ENCODE measurements at regions not wholly inside any gene's neighbourhood (a gene's known extent, or its start where the extent isn't known, plus 50 kb on each side); places are given as distances from the start of the nearest gene placed in this dataset.
"Not testable (repeated sequence)": the region's sequence is repeated elsewhere in the genome, so short reads cannot be mapped to it uniquely, and the experiment has no call there.

DNA sequence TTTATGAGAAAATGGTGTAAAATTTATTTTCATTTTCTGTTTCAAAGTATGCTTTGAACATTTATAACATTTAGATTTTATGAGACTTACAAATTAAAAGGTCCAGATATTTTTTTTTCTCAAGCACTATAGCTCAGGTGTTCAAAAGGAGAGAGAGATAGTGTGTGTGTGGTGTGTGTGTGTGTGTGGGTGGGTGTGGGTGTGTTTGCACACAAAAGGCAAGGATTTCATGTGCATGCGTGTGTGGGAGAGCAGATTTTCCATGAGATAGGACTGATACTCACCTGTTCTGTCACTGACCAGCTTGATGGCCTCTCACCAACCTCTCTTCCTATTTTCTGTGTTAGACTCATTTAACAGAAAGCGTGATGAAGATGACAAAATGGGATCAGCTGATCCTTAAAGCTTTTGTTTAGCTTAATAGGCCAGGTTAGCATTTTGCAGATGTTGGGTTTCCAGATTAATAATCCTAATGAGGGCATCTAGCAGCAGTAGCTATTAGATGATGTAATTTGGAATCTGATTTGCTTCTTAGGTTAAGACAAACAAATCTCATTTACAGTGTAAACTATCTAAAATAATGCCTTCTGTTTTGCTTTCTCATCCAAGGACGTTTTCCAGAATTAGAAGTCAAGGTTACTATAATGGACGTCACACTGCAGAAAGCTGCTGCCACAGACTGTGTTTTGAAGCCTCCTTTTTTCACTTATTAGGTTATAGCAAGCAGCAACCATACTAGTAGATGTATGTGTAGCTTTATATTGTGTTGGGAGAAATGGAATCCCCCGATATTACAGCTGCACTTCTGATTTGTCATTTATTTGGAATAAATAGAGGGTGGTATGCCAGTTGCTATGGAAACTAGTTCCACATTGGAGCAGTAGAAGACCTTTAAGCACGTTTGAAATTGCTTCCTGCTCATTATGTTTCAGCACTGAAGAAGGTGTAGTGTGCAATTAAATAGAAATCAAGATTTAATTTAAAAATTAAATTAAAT, 355.6 kb downstream of the TAF11L14 start:
- DNase-seq = no peak

DNA sequence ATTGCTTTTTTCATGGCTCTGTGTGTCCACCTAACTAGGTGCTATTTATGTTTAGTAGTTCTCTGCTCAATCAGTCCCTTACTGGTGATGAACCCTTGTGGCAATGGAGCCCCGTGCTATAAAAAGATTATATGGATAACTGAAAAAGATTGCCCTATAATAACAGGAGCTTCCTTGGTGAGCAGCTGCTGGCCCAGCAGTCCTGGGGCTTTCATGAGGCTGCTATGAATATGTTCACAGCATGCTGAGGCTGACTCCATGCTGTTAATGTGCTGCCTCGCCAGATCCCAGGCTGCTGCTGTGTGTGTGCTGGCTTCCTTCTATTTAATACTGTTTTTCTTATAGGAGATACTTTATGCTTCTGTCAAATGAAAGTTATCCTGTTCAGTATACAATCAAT, 357.5 kb downstream of the TAF11L14 start:
- no peak for DNase-seq

DNA sequence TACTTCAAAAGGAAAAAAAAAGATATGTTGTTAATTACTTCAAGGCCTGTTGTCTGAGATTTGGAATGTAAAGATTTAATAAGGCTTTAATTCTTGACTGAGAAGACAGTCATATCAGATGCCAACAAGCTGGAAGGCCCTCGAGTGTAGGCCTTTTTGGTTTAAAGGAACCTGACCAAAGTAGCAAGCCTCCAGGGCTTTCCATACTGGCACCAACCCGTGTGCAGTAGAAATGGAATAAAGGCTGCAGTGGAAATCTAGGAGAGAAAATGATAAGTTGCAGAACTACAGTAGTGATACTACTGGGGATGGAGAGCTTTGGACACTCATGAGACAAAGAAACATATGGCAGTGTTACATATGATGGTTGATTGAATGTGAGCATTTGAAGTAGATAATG, 358.0 kb downstream of the TAF11L14 start:
- DNase-seq = no peak

DNA sequence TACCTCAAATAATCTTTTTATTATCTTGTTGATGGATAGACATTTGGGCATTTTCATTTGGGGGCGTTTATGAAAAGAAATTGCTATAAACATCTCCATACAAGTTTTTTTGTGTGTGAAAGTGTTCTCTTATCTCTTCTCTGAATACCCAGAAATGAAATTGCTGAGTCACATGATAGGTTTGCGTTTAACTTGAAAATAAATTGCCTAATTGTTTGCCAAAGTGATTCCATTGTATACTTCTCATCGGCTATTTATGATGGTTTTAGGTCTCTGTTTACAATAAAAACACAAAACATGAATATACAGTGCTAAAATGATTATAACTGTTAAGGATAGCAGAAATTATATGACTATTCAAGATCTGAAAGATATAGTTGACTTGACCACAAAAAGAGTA, 361.7 kb downstream of the TAF11L14 start:
- DNase-seq = no peak

DNA sequence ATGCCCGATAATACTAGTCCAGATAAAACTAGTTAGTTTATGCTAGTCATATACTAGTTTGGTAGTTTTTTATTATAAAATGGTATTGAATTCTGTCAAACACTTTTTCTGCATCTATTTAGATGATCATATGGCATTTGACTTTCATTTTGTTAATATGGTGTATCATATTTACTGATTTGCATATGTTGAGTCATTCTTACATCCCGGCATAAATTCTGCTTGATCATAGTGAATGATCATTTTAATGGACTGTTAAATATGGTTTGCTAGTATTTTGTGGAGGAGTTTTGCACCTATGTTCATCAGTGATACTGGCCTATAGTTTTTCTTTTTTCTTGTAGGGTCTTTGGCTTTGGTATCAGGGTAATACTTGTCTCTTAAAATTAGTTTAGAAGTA, 365.6 kb downstream of the TAF11L14 start:
- no peak for DNase-seq

DNA sequence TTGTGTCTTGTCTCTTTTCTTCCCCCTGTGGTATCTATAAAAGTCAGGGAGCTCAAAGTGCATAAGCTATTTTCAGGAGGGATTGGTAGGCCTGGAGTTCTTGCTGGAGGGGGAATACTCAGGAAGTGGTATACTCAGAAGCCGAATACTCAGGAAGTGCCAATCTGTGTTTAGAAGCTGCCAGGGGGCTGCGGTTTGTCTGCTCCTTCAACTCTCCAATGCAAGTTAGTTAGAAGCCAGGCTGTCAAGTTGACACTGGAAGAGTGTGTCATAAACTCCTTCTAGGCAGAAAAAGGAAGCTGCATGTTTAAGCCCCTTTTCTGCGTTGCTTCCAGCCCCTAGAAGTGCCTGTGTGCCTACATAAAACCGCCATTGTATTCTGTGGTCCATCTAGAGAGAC, 366.5 kb downstream of the TAF11L14 start:
- no peak for DNase-seq

DNA sequence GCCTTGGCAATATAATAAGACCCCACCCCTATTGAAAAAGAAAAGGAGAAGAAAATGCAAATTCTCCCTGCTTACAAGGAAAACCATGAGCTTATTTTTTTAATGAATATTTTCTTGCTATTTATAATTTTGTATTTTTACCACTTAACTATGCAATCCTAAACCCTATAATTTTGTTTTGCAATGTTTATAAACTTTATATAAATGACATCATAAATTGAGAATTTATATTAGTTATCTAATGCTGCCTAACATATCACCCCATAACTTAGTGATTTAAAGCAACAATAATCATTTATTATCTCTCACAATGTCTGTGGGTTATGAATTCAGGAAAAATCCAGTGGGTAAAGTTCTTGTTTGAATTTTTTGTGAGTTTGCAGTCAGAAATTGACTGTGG, 369.1 kb downstream of the TAF11L14 start:
- no peak for DNase-seq

DNA sequence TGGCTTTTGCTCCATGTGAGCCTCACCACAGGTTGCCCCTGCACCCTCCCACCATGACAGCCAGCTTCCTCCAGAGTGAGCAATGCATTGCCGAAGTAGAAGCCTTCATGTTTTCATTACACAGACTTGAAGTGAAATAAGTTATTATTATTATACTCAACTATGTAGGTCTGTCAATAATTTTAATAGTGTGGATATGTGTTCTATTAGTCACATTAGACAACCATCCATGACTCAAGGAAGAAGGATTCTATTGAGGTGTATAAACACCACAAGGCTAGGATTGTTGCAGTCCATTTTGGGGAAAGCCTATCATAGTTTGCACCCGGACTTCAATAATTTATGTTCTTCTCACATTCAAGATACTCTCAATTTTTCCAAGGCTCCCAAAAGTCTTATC, 369.5 kb downstream of the TAF11L14 start:
- DNase-seq = no peak

DNA sequence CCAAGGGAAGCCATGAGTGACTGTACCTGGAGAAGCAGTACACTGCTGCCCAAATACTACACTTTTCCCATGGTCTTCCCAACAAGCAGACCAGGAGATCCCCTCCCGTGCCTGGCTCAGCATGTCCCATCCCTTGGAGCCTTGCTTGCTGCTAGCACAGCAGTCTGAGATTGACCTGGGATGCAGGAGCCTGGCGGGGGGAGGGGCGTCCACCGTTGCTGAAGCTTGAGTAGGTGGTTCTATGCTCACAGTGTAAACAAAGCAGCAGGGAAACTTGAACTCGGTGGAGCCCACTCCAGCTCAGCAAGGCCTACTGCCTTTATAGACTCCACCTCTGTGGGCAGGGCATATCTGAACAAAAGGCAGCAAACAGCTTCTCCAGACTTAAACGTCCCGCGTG, 372.0 kb downstream of the TAF11L14 start:
- DNase-seq = not testable (repeated sequence)

DNA sequence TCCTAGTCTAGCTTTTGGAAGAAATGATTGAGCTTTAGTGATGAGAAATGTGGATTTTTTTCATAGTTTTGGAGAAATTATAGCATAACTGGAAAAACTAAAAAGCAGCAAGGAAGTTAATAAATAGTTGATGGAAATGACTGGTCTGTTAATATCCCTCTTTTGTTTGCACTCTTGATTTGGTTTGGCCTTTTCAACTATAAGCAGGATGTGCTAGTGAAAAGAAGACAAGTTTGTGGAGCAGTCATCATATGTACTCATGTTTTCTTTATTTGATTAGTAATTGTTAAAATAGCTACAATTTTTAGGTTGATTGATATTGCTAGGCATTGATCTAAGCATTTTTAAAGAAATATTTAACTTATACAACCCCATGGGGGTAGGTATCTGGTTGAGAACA, 374.7 kb downstream of the TAF11L14 start:
- DNase-seq = no peak

DNA sequence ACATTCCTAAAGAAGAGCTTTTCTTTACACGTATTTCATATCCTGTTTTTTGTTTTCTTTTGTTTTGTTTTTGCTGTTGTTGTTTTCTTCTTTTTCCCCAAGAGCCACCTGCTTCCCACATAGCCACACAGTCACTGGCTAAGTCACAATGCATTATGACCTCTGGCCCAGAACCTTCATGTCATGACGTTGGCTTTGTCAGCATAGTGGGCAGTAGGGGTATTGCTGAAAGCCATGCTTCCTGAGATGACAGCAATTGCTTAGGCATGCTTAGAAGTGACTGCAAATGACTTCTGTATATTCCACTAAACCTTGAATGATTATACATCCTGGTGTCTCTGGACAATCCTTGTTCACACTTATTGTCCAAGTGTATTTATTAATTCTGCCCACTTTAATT, 375.8 kb downstream of the TAF11L14 start:
- no peak for DNase-seq

DNA sequence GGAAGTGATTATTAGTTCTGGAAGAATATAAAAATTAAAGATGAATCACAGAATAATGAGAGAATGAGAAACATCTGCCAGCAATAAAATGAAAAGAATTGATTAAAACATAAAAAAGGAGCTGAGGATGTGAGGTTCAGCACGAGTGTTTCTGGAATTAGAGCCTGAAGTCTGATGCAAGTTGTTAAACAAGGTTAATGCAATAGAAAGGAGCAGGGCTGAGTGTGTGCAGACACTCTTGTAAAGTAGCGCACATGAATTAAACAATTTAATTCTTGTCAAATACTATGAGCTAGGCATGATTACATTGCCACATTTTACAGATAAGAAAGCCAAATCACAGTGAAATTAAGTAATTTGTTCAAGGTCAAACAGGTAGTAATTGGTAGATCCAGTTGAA, 384.2 kb downstream of the TAF11L14 start:
- DNase-seq = no peak

DNA sequence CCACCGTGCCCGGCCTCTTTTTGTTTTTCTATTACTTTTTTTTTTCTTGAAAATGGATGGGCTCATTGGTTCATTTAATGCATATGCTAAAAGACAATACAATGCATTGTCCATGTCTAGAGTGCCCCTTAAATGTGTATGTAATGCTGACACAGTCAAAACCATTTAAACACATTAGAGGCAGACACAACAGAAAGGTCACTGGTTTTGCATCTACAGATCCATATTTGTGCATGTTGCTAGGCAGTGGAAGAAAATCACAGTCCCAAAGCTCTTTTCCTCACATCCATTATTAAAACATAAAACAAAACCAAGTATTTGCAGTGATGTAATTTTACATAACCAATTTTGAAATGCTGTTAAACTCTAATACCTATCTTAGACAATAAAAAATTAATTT, 389.0 kb downstream of the TAF11L14 start:
- DNase-seq = no peak

DNA sequence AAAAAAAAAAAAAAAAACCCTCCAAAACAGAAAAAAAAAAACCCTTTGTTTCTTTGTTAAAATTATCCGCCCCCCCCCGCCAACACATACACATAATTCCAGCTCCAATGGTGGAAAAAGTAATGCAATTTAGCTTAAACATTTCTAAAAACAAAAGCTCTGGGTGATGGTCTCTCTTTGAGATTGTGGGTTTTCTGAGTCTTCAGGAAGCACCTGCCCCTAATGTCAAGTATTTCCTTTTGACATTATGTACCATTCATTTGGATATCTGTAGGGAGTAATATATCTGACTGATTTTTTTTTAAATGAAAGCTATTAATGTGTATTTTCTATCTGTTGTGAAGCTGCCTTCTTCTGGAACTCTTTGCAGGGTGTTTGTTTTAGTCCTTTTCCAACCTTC, 389.7 kb downstream of the TAF11L14 start:
- no peak for DNase-seq

DNA sequence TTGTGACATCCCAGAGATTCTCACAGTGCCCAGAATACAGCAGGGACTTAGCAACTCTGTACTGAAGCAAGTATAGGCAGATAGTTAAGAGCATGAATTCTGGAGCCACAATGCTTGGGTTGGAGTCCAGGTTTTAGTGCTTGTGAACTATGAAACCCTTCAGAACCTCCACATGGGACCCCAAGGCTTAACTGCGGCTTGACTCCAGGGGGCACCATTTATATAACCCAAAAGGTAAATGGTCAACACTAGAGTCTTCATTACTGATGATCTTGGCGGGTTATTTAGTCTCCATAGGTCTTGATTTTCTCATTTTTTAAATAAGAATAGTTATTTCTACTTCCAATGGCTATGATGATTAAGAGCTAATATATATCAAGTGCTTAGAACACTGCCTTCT, 390.3 kb downstream of the TAF11L14 start:
- no peak for DNase-seq

DNA sequence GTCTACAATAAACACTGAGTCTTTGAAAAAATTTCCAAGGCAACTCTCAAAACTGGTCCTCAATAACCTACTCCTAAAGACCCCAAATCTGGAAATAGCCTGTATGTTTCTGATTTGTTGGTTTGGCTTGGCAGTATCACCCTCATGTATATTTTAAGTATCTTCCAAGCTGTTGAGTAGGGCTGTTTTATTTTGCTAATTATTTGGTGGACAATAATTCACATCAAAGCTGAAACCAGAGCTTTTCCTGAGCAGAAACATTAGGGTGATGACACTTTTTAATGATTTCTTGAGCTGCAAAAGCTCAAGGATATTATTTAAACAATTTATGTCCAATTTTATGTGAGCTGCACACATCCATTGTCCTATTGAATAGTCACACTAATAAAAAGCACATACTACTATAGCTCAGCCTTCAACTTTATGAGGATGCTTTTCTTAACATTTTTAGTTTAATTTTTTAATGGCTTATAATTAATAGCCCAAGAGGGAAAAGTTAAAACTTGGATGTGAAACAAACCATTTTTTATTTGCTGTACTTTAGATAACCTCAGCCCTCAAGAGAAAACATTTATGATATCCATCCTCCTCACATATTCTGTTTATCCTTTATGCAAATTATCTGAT, 393.1 kb downstream of the TAF11L14 start:
- DNase-seq = no peak

DNA sequence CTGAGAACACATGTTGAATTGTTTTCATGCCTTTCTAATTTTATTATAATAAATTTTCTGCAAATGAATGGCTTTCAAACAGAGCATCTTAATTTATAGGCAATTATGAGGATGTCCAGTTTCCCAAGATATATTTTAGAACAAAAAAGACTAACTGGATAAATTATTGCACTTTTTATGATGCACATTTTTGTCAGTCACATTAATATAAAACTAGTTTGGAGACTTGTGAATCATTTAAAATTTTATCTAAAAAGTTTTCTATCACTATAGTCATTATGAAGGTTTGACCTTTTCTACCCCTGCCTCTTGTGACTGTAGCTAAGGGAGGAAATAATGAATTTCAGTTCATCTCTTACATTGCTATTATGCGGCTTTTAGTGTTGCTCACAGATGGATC, 393.8 kb downstream of the TAF11L14 start:
- DNase-seq = no peak

DNA sequence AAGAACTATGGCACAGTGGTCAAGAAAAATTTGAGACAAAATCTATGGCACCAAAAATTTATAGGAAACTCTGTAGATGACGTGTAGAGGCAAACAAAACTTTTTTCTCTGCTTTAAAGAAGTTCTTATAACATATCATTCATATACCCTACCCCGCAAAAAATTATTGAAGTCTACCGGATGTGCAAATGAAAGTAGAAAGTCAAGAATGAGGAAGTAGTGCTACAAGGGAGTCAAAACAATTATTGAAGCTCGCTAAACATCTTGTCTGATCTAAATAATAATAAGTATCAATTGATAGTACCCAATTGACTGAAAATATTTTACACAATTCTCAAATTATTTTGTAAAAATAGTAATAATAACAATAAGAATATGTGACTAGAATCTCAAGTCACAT, 398.5 kb downstream of the TAF11L14 start:
- DNase-seq = no peak

DNA sequence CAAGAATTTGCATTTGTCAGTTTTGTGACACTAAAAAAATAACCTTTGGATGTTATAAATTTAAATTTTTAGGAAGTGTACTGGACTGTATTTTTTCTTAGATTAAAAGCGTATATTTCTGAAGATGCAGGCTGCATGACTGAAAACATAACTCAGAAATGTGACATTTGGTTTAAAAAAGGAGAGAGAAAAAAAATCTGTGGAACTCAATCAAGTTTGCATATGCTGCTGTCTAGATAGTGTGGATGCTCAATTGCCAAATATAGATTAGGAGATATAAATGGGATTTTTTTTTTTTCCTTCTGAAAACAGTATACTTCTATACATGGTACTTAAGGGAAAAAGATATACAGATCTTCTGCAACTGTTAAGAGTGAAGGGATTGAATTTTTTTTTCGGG, 402.3 kb downstream of the TAF11L14 start:
- DNase-seq = no peak

DNA sequence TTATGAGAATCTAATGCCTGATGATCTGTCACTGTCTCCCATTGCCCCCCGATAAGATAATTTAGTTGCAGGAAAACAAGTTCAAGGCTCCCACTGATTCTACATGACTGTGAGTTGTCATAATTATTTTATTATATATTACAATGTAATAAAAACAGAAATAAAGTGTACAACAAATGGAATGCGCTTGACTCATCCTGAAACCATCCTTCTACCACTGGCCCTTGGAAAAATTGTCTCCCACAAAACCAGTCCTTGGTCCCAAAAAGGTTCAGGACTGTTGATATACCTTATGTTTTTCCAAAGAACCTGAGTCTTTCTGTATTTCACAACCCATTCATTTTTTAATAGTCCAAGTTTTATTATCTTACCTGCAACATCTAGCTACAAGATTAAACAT, 403.5 kb downstream of the TAF11L14 start:
- no peak for DNase-seq

DNA sequence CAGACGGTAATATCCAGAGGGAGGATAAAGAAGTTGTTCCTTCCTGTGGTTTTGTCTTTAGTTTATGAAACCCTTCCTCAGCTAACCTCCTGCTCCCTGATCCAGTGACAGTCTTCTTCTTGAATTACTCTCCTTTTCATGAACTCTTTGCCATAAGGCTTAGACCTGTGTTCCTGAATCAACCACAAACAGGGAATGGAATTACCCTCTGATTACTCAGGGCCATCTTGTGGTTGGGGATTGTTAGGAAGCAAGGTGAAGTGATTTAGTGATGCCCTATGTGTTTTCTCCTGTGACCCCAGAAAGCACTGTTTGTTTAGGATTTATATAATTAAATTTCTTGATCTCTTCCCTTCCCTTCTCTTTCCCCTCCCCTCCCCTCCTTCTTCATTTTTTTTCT, 409.1 kb downstream of the TAF11L14 start:
- DNase-seq = no peak

DNA sequence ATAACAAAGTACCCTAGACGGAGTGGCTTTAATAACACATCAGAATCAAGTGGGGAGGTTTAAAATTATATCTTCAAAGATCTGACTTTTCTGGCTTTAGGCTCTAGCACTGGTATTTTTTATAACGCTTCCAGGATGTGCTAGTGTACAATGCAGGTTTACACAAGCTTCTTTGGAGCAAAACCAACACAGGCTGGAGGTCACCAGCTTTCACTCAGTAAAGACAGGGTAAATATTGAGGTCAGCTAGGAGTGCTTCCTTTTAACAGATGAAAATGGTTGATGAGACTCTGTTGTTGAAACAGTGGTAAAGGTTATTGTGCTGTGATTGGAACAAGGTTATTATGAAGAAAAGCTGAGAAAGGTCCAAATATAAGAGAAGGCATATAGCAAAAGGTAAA, 414.2 kb downstream of the TAF11L14 start:
- DNase-seq = no peak

DNA sequence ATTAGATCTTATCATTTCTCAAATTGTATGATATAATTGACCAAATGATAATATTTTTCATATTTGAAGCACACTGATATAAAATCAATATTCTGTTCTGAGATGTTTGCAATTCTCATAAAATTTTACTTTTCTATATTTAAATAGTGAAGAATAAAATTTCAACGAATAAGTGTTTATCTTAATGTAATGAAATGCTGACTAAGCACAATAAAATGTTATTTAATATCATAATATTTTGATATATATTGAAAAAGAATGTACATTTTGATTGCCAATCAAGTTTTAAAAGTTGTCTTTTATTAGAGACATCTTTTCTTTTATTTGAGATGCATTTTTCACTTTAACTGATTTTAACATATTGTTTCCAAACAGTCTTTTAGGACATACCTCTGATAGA, 416.1 kb downstream of the TAF11L14 start:
- DNase-seq = no peak

DNA sequence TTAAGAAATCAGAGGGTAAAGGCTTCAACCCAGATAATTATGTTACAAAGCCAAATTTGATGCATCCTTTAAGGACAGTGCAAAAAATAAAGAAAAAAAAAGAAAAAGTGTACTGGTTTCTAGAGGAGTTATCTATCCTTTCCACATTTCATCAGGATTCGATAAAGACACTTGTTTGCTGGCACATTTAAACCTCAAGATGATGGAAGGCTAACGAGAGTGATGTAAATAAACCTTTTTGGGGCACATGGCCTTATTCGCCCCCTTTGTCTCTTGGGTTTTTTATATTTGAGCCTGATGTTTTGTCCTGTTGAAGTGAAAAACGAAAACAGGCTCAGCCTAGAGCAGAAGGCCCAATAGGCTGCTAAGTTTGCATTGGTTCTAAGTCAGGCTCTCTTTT, 416.5 kb downstream of the TAF11L14 start:
- DNase-seq = no peak

DNA sequence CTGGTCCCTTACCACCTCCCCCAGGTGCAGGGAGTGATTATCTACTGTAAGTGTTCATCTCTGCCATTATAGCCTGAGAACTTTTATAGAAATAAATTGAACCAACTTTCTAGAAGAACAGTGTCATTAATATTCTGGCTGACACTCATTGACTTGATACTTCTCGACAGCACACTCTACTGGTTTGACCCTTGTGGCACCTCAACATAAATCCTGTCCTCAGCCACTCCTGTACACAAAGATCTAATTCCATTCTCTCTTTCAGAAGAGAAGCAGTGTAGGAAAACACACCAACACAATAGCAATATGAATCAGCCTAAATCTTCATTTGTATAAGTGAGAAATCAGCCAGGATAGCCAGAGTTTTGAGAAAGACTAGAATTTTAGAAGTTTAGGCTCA, 417.7 kb downstream of the TAF11L14 start:
- no peak for DNase-seq
